ENCODE measurements at regions not wholly inside any gene's neighbourhood (a gene's known extent, or its start where the extent isn't known, plus 50 kb on each side); places are given as distances from the start of the nearest gene placed in this dataset.
"Not testable (repeated sequence)": the region's sequence is repeated elsewhere in the genome, so short reads cannot be mapped to it uniquely, and the experiment has no call there.

DNA sequence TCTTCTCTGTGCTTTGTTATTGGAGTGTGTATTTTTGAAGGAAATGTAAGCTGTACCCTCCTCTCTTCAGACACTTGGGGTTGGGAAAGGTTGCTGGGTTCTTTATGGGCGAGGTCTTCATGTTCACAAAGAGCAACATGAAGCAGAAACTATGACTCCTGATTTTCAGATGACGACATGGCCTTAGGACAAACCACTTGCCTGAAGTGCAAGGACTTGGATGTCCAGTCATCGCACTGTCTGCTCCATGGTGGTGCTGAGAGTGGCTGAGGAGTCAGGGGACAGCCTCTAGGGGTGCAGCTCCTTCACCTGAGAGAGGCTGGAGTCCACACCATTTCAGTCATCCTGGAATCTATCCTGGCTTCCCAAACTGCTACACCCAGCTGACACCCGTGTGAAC, 183.9 kb upstream of the CDH5 start:
- Histone ChIP-seq H3K9me3 (ENCODE audit: control insufficient read depth, insufficient read depth, low read length) (no peaks in the 10 kb centered on the region), H3K4me1 (ENCODE audit: control insufficient read depth, insufficient read depth, low read length) (no peaks in the 10 kb centered on the region), H3K9ac (ENCODE audit: low read depth, low read length) (no peak overlapping the region), H3K4me3 (ENCODE audit: low read depth, low read length) (no peak overlapping the region), H3K36me3 (ENCODE audit: control insufficient read depth, insufficient read depth, low read length) (no peaks in the 10 kb centered on the region), H3K27ac (ENCODE audit: low read depth, low read length) (no peak overlapping the region), H3K27me3 (ENCODE audit: control insufficient read depth, insufficient read depth, low read length) (no peaks in the 10 kb centered on the region; the same call in 1 of the 2 replicates)

DNA sequence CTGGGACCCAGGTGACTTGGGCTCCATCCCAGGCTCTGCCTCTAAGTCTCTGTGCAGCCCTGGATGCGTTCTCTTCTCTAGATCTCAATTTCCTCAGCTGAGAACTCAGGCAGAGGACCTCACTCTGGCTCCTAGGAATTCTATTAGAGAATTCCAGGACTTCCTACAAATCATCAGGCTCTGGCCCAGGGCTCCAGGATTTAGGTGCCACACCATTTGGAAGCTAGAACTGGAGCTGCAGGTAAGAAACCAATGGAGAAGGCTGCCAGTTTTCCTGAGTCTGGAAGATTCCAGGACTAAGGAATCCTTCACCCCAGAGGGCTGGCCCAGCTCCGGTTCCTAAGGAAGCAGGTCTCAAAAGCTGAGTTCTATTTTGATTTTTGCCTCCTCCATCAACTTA, 189.8 kb upstream of the CDH5 start:
- Histone ChIP-seq H3K9ac (ENCODE audit: low read depth, low read length) (no peak overlapping the region), H3K9me3 (ENCODE audit: control insufficient read depth, insufficient read depth, low read length) (no peaks in the 10 kb centered on the region)

DNA sequence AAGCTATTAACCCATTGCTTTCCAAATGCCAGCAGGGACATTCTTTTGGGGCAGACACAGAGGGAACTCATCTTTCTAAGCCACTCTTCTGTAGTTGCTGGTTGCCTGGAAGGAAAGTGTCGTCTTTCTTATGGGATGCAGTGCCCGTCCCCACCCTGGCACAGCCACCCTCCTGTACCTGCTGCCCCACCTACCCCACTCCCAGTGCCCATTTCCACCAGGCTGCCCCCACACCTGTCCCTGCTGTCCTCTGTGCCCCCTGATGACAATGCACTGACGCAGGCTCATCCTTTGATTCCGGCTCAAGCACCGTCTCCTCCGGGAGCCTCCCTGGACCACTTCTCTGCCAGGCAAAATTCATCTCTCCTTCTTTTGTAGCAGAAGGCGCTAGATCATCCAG, 190.4 kb upstream of the CDH5 start:
- Histone ChIP-seq H3K4me3 (ENCODE audit: low read depth, low read length) (no peak overlapping the region), H3K4me1 (ENCODE audit: control insufficient read depth, insufficient read depth, low read length) (no peaks in the 10 kb centered on the region), H3K9me3 (ENCODE audit: control insufficient read depth, insufficient read depth, low read length) (no peaks in the 10 kb centered on the region), H3K27me3 (ENCODE audit: control insufficient read depth, insufficient read depth, low read length) (no peaks in the 10 kb centered on the region), H3K9ac (ENCODE audit: low read depth, low read length) (no peak overlapping the region), H3K36me3 (ENCODE audit: control insufficient read depth, insufficient read depth, low read length) (no peaks in the 10 kb centered on the region), H3K27ac (ENCODE audit: low read depth, low read length) (no peak overlapping the region)

More for the DNA sequence above, 189.8 kb upstream of the CDH5 start:
- H3K4me3 ChIP-seq (ENCODE audit: low read depth, low read length) = no peak overlapping the region
- no peak overlapping the region for H3K27ac ChIP-seq (ENCODE audit: low read depth, low read length)
- no peaks in the 10 kb centered on the region for H3K27me3 ChIP-seq (ENCODE audit: control insufficient read depth, insufficient read depth, low read length)
- H3K4me1 ChIP-seq (ENCODE audit: control insufficient read depth, insufficient read depth, low read length) = no peaks in the 10 kb centered on the region
- no peaks in the 10 kb centered on the region for H3K36me3 ChIP-seq (ENCODE audit: control insufficient read depth, insufficient read depth, low read length)

DNA sequence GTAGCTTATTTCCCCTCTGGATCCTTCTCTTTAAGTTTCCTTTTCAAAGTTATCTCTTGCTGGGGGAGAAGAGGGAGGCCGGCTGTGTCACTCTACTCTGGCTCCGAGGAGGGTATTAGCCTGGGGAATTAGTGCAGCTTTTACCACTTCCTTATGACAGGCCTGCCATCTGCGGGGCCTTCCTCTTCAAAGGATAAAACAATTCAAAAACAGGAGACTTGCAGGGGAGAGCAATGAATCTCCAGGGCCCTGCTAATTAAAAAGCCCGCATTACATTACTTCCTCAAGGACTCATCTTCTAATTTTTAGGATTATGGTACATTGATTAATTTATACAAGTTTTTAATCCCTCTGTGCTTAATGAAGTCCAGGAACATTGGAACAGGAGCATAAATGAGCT, 190.9 kb upstream of the CDH5 start:
- no peak overlapping the region for H3K27ac ChIP-seq (ENCODE audit: low read depth, low read length)
- no peak overlapping the region for H3K9ac ChIP-seq (ENCODE audit: low read depth, low read length)
- H3K27me3 ChIP-seq (ENCODE audit: control insufficient read depth, insufficient read depth, low read length) = no peaks in the 10 kb centered on the region
- no peaks in the 10 kb centered on the region for H3K36me3 ChIP-seq (ENCODE audit: control insufficient read depth, insufficient read depth, low read length)
- H3K4me3 ChIP-seq (ENCODE audit: low read depth, low read length) = no peak overlapping the region
- no peaks in the 10 kb centered on the region for H3K4me1 ChIP-seq (ENCODE audit: control insufficient read depth, insufficient read depth, low read length)
- H3K9me3 ChIP-seq (ENCODE audit: control insufficient read depth, insufficient read depth, low read length) = no peaks in the 10 kb centered on the region

DNA sequence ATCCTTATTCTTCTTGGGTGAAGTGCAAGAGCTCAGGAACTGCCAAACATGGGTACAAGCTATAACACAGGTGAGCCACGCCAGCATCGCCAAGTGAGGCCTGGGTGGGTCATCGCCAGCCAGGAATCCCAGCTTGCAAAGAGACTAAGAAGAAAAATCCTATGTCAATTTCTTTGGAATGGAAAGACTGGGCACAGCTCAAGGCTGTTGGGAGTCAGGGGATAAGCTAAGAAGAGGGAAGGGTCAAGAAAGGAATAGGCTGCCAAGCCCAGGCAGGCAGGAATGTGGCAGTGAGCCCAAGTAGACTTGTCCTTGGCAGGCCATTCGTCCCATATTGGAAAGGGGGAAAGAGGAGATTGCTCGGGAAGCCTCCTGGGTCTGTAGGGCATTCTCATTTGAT, 191.4 kb upstream of the CDH5 start:
- Histone ChIP-seq H3K36me3 (ENCODE audit: control insufficient read depth, insufficient read depth, low read length) (no peaks in the 10 kb centered on the region), H3K4me1 (ENCODE audit: control insufficient read depth, insufficient read depth, low read length) (no peaks in the 10 kb centered on the region), H3K4me3 (ENCODE audit: low read depth, low read length) (no peak overlapping the region), H3K27me3 (ENCODE audit: control insufficient read depth, insufficient read depth, low read length) (no peaks in the 10 kb centered on the region), H3K9me3 (ENCODE audit: control insufficient read depth, insufficient read depth, low read length) (no peaks in the 10 kb centered on the region), H3K9ac (ENCODE audit: low read depth, low read length) (no peak overlapping the region), H3K27ac (ENCODE audit: low read depth, low read length) (no peak overlapping the region)

DNA sequence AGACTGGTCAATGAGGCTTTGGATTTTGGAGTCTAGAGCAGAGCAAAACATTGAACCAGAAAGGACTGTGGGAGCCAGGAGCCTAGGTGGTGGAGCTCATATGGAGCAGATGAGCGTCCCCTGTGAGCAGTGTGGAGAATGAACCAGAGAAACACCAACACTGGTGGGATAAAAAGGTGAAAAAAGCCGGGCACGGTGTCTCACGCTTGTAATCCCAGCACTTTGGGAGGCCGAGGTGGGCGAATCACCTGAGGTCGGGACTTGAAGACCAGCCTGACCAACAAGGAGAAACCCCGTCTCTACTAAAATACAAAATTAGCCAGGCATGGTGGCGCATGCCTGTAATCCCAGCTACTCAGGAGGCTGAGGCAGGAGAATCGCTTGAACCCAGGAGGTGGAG, 192.7 kb upstream of the CDH5 start:
- H3K9ac ChIP-seq (ENCODE audit: low read depth, low read length); H3K27ac ChIP-seq (ENCODE audit: low read depth, low read length); H3K4me3 ChIP-seq (ENCODE audit: low read depth, low read length); H3K27me3 ChIP-seq (ENCODE audit: control insufficient read depth, insufficient read depth, low read length); H3K4me1 ChIP-seq (ENCODE audit: control insufficient read depth, insufficient read depth, low read length); H3K36me3 ChIP-seq (ENCODE audit: control insufficient read depth, insufficient read depth, low read length); H3K9me3 ChIP-seq (ENCODE audit: control insufficient read depth, insufficient read depth, low read length): not testable (repeated sequence)

DNA sequence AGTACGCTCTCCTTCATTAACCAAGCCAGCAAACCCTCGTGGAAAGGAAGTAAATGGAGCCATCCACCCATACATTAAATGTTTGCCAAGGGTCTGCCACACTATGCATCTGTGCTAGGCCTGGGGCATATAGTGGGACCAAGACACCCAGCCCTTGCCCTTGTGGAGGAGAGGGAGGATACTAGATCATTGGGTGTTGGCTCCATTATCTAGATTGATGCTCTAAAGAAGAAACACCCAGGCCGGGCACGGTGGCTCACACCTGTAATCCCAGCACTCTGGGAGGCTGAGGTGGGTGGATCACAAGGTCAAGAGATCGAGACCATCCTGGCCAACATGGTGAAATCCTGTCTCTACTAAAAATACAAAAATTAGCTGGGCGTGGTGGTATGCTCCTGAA, 193.3 kb upstream of the CDH5 start:
- H3K27ac ChIP-seq (ENCODE audit: low read depth, low read length); H3K4me3 ChIP-seq (ENCODE audit: low read depth, low read length); H3K9ac ChIP-seq (ENCODE audit: low read depth, low read length); H3K4me1 ChIP-seq (ENCODE audit: control insufficient read depth, insufficient read depth, low read length); H3K36me3 ChIP-seq (ENCODE audit: control insufficient read depth, insufficient read depth, low read length); H3K27me3 ChIP-seq (ENCODE audit: control insufficient read depth, insufficient read depth, low read length); H3K9me3 ChIP-seq (ENCODE audit: control insufficient read depth, insufficient read depth, low read length): not testable (repeated sequence)

DNA sequence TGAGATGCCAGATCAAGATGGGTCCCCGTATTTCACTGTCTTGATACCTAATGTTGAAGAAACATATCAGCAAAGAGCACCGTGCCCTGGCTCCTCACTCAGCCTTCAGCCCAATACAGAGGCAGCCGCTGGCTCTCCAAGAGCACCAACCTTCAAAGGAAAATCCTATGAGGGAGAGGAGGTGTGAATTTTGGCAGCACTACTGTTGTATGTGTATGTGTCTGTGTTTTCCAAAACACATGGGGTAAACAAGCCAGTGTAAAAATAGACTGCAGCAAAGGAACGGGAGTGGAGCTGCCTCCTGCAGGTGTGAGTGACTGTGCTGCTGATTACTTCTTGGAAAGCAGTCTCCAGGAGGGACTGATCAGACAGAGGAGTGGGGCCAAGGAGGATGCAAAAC, 194.0 kb upstream of the CDH5 start:
- no peak overlapping the region for H3K4me3 ChIP-seq (ENCODE audit: low read depth, low read length)
- H3K4me1 ChIP-seq (ENCODE audit: control insufficient read depth, insufficient read depth, low read length) = no peaks in the 10 kb centered on the region
- no peak overlapping the region for H3K27ac ChIP-seq (ENCODE audit: low read depth, low read length)
- H3K9ac ChIP-seq (ENCODE audit: low read depth, low read length) = no peak overlapping the region
- no peaks in the 10 kb centered on the region for H3K27me3 ChIP-seq (ENCODE audit: control insufficient read depth, insufficient read depth, low read length)
- H3K36me3 ChIP-seq (ENCODE audit: control insufficient read depth, insufficient read depth, low read length) = no peaks in the 10 kb centered on the region
- no peaks in the 10 kb centered on the region for H3K9me3 ChIP-seq (ENCODE audit: control insufficient read depth, insufficient read depth, low read length)

DNA sequence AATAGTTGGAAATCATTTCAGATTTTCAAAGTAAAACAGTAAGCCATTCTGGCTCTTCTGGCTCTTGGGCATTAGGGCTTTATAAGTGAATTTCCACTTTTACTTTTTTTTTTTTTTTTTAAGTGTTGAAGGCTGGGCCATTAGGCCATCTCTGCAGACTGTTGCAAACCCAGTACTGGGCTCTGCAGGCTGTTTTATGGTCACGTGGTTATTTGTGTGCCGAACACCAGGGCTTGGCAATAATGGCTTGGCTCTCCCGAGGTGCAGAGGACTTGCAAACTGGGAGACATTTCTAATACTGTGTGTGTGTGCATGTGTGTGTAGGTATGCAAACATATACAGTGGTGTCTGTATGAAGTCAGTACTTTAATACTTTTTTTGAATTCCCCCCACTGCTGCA, 194.9 kb upstream of the CDH5 start:
- Histone ChIP-seq H3K36me3 (ENCODE audit: control insufficient read depth, insufficient read depth, low read length) (no peaks in the 10 kb centered on the region), H3K9ac (ENCODE audit: low read depth, low read length) (no peak overlapping the region), H3K27ac (ENCODE audit: low read depth, low read length) (no peak overlapping the region), H3K4me1 (ENCODE audit: control insufficient read depth, insufficient read depth, low read length) (no peaks in the 10 kb centered on the region), H3K9me3 (ENCODE audit: control insufficient read depth, insufficient read depth, low read length) (no peaks in the 10 kb centered on the region), H3K4me3 (ENCODE audit: low read depth, low read length) (no peak overlapping the region), H3K27me3 (ENCODE audit: control insufficient read depth, insufficient read depth, low read length) (no peaks in the 10 kb centered on the region)

DNA sequence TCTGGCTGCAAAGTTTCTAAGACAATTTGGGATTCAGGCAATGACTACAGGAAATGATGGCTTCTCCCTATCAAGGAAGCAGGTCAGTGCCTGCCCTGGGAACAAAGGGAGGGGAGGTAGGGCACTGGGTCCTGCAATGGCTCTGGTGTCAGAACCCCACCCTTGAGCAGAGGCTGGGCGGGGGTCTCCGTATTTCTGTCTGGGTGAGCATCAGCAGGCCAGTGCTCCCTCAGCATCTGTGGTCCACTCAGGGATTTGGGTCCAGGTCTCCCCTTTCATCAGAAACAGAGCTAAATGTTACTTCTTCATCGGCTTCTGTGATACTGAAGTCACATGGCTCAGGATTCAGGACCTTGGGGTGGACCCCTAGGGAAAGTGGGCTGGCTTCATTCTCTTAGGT, 195.5 kb upstream of the CDH5 start:
- no peaks in the 10 kb centered on the region for H3K4me1 ChIP-seq (ENCODE audit: control insufficient read depth, insufficient read depth, low read length)
- H3K4me3 ChIP-seq (ENCODE audit: low read depth, low read length) = no peak overlapping the region
- H3K9me3 ChIP-seq (ENCODE audit: control insufficient read depth, insufficient read depth, low read length) = no peaks in the 10 kb centered on the region
- no peak overlapping the region for H3K27ac ChIP-seq (ENCODE audit: low read depth, low read length)
- H3K36me3 ChIP-seq (ENCODE audit: control insufficient read depth, insufficient read depth, low read length) = no peaks in the 10 kb centered on the region
- no peaks in the 10 kb centered on the region for H3K27me3 ChIP-seq (ENCODE audit: control insufficient read depth, insufficient read depth, low read length)
- no peak overlapping the region for H3K9ac ChIP-seq (ENCODE audit: low read depth, low read length)

DNA sequence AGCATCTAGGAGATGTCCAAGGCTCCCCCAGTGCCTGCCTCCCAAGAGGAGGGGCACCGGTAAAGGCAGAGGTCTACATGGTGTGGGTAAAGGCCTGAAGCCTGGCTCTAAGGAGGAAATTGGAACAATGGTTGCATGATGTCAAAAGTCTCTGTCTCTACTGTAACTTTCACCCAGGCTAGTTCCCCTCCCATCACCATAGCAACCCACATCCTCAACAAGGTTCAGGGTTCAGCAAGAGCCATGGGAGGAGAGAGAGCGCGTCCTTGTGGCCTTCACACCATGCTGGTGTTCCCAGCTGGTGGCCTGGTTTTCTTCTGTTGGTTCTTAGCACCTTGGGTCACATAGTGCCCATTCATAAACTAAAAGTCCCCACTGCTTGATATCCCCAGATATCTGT, 196.7 kb upstream of the CDH5 start:
- no peaks in the 10 kb centered on the region for H3K4me1 ChIP-seq (ENCODE audit: control insufficient read depth, insufficient read depth, low read length)
- H3K9me3 ChIP-seq (ENCODE audit: control insufficient read depth, insufficient read depth, low read length) = no peaks in the 10 kb centered on the region
- H3K4me3 ChIP-seq (ENCODE audit: low read depth, low read length) = no peak overlapping the region
- H3K27ac ChIP-seq (ENCODE audit: low read depth, low read length) = no peak overlapping the region
- H3K36me3 ChIP-seq (ENCODE audit: control insufficient read depth, insufficient read depth, low read length) = no peaks in the 10 kb centered on the region
- no peak overlapping the region for H3K9ac ChIP-seq (ENCODE audit: low read depth, low read length)
- H3K27me3 ChIP-seq (ENCODE audit: control insufficient read depth, insufficient read depth, low read length) = no peaks in the 10 kb centered on the region

DNA sequence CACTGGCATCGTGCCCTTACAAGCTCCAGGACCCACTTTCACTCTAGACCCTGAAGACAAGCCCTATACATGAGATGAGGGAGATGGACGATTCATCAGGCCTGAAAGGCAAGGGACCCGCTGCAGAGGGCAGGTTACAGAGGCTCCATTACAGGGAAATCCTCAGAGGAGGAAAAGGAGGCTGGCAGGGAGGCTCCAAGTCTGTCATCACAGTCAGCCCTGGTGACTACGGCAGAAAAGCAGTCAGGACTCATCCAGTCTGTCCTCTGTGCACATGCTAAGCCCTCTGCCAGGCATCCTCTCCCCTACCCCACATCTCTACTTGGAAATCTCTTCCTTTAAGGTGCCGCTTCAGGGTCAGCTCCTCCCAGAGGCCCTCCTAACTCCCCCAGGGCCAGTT, 197.7 kb upstream of the CDH5 start:
- H3K4me3 ChIP-seq (ENCODE audit: low read depth, low read length) = no peak overlapping the region
- H3K4me1 ChIP-seq (ENCODE audit: control insufficient read depth, insufficient read depth, low read length) = no peaks in the 10 kb centered on the region
- H3K27ac ChIP-seq (ENCODE audit: low read depth, low read length) = no peak overlapping the region
- no peaks in the 10 kb centered on the region for H3K9me3 ChIP-seq (ENCODE audit: control insufficient read depth, insufficient read depth, low read length)
- H3K27me3 ChIP-seq (ENCODE audit: control insufficient read depth, insufficient read depth, low read length) = no peaks in the 10 kb centered on the region
- no peaks in the 10 kb centered on the region for H3K36me3 ChIP-seq (ENCODE audit: control insufficient read depth, insufficient read depth, low read length)
- no peak overlapping the region for H3K9ac ChIP-seq (ENCODE audit: low read depth, low read length)

Measured in HUES48 (cell line).